ENCODE measurements at regions not wholly inside any gene's neighbourhood (a gene's known extent, or its start where the extent isn't known, plus 50 kb on each side); places are given as distances from the start of the nearest gene placed in this dataset.

- TF ChIP-seq CTCF (IDR thresholded peaks at IDR 0.05): no peak
- no peak for TF ChIP-seq ZFX (IDR thresholded peaks at IDR 0.05; ENCODE audit: borderline replicate concordance)
These were observed 467.0 kb downstream of the CDH10 start for GRCh38 chr5:24177821-24178220.

Measured in 22Rv1 (cell line).